ENCODE measurements at regions not wholly inside any gene's neighbourhood (a gene's known extent, or its start where the extent isn't known, plus 50 kb on each side); places are given as distances from the start of the nearest gene placed in this dataset.

GRCh38 chr5:26578002-26578401 lies 460.4 kb downstream of the CDH9 start:
- TF ChIP-seq EZH2 (optimal IDR thresholded peaks at IDR 0.05; ENCODE audit: low read depth, low read length) (no peak), CTCF (IDR thresholded peaks at IDR 0.05; ENCODE audit: low read length) (no peak), EZH2phosphoT487 (IDR thresholded peaks at IDR 0.05; ENCODE audit: low read length) (no peak)

All from MM.1S (cell line).